Occipital lobe (tissue), 2 donors: ENCODE measurements at regions not wholly inside any gene's neighbourhood (a gene's known extent, or its start where the extent isn't known, plus 50 kb on each side); places are given as distances from the start of the nearest gene placed in this dataset. TPM values are rescaled to one million over a fixed set of nuclear protein-coding genes. Genes with fewer than 3 reads are reported as not detected.

Experiments used
- DNase-seq: peaks from one replicate; lab custom pipeline; 2025; lab: John Stamatoyannopoulos, UW
- small RNA-seq: library from RNA; depleted of rRNA; stranded (forward); fragments of <200 nt; gene quantifications from one replicate; pipeline ENCODE3, GENCODE V24; 2014

GRCh38 chr15:98596885-98597392, 51.4 kb upstream of the IGF1R start:
- no peak for DNase-seq

- no peak for DNase-seq
Observed at GRCh38 chr15:98597666-98598065, 50.7 kb upstream of the IGF1R start.

Small RNA genes lying in the stretch of these regions (small RNA-seq; reads per million reads assigned to genes)
- gene AC022523.2 (not detected), gene RF00026 (not detected), gene RNU6-1186P (not detected)
